GM21619 (cell line): ENCODE measurements at regions not wholly inside any gene's neighbourhood (a gene's known extent, or its start where the extent isn't known, plus 50 kb on each side); places are given as distances from the start of the nearest gene placed in this dataset.
A peak's percentile ranks its signal among the peaks of the same experiment; 100 is the strongest.

Experiments
- ATAC-seq: cut with Tn5 transposase; IDR thresholded peaks from one replicate; pipeline ENCODE4 v1.9.1; 2021; ENCODE audit not compliant: unreplicated experiment

DNA sequence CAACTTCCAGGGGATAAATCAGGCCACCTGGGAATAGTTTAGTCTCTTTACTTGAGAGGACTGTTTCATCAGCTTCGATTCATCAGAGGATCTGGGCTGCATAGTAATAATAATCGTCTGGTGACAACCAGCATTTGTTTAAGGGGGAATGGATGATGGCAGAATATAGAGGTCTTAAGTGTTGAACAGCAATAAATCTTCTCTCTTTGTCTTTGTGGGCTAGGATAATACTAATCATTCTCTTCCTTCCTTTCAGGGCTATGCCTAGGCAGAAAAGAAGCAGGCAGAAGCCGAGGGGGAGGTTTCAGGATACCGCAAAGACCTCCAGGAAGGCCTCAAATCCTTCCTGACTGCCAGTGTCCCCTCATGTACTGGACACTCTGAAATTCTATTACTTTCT is 150.4 kb upstream of the GAREM1 start:
- no peak for ATAC-seq

DNA sequence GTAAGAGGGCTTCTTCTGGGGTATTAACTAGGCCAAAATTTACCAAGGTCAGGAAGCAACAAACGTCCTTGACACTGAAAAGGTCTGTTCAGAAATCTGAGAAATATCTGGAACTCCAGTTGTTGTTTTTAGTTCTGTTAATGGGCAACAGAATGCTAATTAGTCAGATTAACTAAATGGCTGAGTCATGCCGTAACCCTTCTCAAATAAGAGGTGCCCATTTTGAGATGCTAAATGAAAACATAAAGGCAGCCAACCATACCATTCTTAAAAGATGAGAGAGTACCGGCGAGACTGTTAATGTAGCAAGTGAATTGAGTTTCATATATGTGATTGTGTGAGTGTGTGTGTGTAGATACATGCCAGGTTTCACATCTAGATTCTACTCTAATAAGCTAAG is 147.9 kb upstream of the GAREM1 start:
- no peak for ATAC-seq

DNA sequence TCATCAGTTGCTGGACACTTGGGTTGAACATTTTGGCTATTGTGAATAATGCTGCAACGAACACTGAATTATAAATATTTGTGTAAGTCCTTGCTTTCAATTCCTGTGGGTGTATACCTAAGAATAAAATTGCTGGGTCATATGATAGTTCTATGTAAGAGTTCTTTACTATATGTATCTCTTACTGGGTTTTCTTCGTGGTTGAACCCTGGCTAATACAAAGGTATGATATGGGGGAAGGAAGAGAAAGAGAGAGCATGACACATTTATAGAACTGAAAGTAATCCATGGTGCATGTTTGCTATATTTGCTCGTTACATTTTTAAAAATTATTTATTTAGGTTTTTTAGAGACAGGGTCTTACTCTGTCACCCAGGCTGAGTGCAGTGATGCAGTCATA is 143.1 kb upstream of the GAREM1 start:
- ATAC-seq = no peak

DNA sequence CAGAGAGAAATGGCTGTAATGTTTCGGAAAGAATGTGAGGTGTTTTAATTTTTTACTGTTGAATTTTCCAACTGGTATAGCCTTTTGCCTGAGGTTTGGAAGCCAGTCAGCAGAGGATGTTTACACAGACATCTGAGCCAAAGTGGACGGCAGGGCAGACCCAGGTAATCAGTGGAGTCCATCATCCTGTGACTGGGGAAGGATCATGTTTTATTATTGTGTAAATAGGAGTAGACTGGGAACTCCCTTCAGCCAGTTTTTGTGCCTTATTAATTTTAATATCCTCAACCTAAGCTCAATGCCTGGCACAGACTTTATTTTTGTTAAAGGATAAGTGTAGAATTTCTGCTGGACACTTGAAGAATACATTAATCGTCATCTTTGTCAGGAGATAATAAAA is 142.0 kb upstream of the GAREM1 start:
- ATAC-seq = no peak

DNA sequence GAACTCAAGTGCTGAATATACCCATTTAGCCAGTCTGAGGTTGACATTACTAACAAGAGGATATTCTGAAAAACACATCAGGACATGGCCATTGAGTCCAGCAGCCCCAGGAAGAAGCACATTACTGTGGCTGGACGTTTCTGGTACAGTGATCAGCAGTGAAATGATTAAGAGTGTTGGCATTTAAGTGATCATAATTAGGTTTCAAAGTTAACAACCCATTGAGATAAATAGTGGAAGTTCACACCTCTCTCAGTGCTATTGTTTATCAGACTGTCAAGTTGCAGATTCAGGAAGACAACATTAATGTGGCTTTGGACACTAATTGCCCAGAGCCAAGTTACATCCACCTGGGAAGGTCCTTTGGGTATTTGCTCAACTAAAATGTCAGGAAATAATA is 139.5 kb upstream of the GAREM1 start:
- ATAC-seq = no peak

DNA sequence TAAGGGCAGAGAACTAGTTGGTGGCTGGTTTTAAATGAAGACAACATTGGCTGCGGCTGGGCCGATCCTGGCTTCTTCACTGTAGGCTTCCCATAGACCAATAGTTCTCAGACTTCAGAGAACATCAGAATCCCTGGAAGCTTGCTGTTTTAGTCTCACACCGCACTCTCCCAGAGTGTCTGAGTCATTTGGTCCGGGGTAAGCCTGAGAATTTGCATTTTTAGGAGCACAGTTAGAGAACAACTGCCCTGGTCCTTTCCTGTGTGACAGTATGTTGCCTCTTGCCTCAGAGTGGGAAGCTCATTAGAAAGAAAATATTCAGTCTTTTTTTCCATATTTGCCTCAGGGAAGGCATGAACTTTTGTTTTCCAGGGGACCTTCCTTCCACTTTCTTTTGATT is 137.1 kb upstream of the GAREM1 start:
- ATAC-seq = no peak

DNA sequence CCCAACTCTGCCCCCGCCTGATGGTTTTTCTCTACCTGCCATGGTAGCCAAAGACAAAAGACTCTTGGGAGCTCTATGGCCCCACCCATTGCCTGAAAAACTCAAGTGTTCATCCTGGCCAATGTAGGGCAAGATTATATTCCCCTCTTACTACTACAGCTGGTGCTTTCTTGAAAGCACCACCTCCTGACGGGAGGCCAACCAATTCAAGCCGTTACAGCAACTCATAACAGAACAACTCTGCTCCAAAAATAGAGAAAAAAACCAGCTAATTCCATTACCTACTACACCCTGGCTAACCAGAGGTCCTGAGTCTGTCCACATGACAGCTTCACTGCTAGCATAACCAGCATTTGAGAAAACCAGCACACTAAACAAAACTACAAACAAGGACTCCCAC is 127.5 kb upstream of the GAREM1 start:
- no peak for ATAC-seq

DNA sequence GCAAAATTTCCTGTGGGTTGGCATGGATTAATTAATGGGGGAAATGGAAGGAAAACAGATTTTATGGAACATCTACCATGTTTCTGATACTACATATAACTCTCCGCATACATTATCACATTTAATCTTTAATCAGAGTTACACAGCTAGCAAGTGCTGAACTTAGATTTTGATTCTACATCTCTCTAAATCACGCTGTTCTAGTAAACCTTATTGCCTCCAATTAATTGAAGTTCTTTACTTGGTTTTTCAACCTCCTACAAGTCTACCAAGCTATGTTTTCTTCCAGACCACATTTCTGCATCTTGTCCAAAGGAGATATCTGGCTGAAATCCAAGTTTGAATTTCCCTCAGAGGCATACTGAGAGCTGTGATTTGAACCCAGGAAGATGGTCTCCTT is 125.8 kb upstream of the GAREM1 start:
- no peak for ATAC-seq

DNA sequence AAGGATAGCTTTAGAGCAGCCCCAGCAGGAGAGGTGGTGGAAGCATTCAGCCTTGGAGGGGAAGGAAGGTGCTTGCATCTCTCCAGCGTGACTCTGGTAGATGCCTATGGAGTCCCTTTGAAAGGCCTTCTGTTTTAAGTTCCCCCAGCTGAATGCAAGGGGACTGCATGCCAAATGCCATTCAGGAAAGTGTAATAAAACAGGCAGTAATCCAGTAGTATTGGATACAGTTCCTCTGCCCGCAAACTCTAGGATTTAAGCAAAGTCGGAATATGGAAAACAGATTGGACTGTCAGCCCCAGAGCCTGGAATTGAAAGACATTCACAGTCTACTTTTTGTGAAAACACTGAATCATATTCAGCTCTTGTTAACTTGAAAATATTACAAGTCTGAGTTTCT is 125.2 kb upstream of the GAREM1 start:
- no peak for ATAC-seq

DNA sequence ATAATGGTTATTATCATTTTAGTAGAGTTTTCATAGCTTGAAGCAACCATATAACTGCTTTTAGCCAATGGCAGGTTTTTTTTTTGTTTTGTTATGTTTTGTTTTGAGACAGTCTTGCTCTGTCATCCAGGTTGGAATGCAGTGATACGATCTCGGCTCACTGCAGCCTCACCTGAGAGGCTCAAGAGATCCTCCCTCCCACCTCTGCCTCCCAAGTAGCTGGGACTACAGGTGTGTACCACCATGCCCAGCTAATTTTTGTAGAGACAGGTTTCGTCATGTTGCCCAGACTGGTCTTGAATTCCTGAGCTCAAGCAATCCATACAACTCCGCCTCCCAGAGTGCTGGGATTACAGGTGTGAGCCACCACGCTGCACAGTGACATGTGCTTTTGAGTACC is 117.5 kb upstream of the GAREM1 start:
- ATAC-seq = no peak

DNA sequence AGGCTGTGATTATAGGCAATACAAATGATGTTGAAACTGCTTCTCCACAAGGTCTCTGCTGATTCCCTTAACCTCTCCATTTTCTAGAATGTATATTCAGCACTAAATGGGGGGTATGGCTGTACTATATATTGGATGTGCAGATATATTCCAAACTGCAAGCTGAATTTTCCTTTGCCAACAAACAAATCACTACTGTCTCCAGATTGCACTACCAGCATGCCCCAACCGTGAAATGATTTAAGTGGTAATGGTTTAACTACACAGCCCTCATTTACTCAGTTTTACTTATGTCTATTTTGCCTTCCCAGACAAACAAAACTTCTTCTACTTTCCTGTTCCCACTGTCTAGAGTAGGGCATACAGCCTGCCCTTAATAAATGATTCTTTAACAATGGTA is 112.7 kb upstream of the GAREM1 start:
- ATAC-seq = no peak

DNA sequence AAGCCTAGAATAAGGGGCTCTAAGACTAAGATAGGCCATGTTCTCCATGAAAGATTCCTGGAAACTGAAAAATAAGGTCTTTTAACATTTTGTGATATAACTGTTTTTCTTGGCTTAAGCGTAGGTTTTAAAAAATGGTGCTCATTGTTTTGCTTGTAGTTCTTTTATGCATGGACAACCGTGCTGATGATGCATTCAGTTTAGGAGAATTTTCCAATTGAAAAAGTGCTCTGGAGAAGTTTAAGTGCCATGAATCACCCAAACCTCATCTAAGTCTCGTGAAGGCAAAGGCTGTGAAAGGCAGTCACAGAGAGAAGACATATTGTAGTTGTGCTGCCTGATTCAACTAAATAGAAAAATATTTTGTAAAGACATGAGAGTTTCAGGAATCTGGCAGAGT is 111.8 kb upstream of the GAREM1 start:
- no peak for ATAC-seq

DNA sequence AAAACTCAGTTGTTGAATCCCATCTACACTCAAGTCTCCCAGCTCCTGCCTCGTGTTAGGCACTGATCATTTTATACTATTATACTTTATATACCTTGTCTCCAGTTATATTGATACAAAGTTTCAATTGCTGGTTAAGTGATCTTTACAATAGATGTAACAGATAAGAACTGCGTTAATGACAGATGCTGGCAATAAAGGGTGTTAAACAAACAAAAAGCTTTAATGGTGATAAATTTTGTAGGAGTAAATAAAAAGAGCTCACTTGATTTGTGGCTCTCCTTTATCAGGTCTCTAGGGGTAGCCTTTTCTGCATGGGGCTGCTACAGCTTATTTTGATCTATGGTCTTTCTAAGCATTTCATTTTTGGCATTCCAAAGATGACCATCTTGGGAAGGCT is 106.9 kb upstream of the GAREM1 start:
- ATAC-seq = no peak

DNA sequence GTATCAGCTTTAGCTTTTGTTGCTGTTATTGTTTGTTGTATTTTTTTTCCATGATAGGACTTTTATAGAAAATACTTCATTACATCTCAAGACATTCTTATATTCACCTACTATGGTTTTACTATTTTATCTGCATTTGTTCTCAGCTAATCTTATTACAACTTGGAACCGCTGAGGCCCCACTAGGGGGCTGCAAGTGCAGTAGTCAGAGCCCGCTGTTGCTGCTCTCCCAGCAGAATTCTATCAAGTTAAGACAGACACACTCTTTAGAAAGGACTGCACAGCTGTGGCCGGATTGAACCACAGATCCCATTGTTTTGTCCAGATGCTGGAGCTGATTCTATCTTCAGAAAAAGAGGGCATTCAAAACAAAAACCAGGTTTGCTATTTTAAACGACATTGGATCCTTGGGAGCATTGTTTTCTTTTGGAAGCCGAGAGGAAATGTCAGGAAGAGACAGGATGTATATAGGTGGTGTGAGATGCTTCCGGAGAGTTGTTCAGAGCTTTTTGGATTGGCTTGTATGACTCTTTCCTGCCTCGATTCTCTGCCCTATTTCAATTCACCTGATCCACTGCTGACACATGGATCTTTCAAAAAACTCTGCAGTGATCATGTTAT is 105.7 kb upstream of the GAREM1 start:
- ATAC-seq = no peak

DNA sequence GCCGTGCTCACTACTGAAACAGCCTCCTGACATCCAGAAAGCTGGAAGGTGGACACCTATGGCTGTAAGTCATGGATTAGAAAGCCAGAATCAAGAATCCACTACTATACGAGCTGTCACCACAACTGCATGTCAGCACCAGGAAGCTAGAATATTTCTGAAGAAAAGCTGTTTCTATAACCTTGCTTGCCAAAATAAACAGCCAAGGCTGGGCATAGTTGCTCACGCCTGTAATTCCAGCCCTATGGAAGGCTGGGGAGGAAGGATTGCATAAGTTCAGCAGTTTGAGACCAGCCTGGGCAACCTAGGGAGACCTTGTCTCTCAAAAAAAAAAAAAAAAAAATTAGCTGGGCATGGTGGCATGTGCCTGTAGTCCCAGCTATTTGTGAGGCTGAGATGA is 96.3 kb upstream of the GAREM1 start:
- no peak for ATAC-seq

DNA sequence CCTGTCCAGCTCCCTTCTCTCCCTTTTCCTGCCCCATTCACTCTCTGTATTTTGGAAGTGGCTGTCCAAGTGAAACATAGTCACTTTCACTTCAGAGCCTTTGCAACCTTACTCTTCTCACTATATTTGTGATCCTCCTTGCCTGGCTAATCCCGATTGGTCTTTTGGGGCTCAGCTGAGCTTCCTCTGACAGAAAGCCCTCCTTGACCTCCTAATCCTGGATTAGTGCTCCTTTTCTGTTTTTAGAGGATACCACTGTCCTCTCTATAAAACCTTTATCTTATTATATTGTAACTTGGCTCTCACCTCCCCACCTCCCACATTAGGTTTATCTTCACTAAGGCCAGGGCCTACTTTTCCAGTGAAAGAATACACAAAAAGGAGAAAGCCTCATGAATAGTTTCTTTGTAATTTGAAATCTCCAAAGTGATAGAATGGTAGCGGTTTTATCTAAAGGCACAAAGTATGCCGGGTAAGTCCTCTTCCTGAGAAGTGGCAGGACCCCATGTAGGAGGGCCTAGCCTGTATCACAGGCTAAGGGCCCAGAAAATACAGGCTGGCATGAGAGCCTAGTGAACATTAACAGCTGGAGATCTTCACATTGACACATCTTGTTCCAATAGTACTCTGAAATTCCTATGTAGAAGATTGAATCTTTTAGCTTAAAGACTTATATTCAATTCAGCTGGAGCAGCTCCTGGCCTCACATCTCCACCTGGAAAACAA is 83.1 kb upstream of the GAREM1 start:
- no peak for ATAC-seq

DNA sequence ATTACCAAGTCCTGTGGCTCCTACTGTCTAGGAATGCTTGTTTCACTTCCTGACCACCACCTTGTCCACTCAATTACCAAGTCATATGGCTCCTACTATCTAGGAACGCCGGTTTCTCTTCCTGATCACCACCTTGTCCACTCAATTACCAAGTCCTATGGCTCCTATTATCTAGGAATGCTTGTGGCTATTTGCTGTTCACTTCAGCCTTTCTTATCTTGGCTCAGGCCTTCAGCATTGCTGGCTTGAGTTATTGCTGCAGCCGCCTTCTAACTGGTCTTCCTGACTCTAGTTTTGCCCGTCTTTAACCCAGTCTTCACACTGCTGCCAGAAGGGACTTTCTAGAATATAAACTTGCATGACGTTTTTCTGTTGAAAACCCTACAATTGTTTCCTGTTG is 82.5 kb upstream of the GAREM1 start:
- no peak for ATAC-seq

DNA sequence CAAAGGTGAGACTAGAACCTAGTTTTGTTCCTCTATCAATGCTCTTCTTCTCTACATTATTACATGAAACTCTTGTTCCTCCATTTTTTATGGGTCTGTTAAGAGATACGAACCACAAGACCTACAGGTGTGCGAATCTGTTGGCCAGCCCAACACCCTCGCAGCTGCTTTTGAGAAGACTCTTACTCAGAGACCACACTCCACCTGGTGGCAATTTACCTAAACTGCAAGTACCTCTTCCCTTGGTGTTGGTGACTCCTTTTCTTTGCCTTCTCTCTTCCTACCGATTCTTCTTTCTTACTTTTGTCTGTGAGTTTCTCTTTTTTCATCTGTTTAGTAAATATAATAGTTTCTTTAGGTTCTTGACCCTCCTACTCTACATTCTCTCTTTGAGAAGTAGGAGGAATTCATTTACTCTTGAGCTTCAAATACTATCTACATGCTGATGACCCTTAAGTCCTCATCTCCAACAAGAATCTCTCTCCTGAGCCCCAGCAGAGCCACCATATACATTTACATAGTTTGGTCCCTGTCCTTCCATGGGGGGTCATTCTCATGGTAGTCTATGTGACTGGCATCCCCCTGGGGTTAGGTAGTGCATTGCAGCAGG is 81.8 kb upstream of the GAREM1 start:
- peak; percentile 85 for ATAC-seq

DNA sequence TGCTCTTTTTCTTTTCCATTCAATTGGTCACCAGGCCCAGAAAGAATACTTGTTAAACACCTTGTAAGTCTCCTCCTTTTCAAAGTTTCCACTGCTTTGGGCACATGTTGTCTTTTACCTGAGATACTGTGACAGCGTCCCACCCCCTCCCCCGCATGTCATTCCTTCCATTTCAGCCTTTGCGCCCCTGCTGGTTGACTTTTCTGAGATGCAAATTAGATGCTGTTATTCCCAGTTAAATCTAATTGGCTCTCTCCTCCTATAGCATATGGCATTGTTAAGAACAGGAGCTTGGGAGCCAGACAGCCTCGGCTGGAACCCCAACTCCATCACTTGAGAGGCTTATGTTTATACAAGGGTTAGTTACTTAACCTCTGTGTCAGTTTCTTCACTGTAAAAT is 80.3 kb upstream of the GAREM1 start:
- no peak for ATAC-seq

DNA sequence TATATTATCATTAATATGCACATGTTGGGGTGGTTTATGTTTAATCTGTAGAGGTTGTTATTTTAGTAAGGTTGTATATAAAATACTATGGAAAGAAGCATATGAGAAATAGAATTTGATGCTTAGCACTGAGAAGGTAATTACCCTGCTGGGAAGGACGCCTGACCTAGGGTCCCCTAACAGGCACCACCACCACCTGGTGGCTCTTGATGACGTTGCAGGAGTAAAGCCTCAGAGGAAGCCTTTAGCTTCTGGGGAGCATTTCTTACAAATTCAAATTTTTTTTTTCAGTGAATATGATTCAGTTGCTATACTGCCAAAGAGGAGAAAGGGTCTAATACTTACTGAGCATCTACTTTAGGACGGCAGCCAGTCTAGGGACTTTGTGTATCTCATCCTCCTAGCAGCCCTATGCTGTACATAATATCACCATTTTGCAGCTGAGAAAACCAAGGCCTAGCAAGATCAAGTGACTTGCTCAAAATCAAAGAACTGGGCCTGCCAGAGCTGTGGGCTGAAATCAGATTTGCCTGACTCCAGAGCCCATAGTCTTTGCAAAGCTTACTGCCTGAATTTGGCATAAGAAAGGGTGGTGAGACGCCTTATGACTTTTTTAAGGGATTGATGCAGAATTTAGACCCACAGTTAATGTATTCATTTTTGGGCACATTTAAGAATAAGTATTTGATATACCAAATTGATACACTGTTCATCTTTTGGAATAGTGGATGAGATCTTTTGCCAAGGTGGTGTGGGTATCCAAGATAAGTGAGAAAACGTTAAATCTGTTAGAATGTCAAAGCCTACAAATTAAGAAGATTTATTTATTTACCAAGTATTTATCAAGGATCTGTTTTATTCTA is 78.8 kb upstream of the GAREM1 start:
- ATAC-seq = no peak

DNA sequence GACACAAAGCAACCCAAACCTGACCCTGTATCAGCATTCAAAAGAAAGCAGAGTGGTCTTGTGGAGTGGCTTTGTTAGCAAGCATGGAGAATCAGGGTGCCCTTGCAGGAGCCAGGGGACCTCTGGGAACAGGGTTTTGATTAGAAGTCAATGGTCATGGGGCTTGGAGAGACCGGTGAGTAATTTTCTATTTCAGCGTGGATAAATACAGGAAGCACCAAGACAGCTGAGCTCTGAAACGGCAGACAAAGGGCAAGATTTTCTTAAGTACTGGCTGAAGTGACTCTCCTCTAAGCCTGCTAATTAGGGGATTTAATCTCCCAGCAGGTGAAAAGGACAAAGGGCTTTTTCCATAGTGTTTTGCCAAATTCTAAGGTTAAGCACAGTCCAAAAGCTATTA is 78.0 kb upstream of the GAREM1 start:
- ATAC-seq = no peak

DNA sequence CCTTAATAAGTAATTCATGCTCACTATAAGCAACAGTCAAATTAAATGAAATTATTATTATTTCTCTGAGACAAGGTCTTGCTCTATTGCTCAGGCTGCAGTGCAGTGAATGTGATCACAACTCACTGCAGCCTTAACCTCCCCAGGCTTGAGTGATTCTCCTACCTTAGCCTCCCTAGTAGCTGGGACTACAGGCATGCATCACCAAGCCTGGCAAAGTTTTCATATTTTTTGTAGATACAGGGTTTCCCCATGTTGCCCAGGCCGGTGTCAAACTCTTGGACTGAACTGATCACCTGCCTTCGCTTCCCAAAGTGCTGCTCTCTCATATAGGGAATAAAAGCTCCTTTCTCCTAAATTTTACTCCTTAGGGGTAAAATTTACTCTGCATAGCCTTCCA is 74.9 kb upstream of the GAREM1 start:
- ATAC-seq = no peak
